Keratinocyte (primary cell): ENCODE measurements at regions not wholly inside any gene's neighbourhood (a gene's known extent, or its start where the extent isn't known, plus 50 kb on each side); places are given as distances from the start of the nearest gene placed in this dataset.

ENCODE experiments used
- DNase-seq: peaks from one replicate; pipeline ENCODE4 v3.0.0-alpha.2; 2011; ENCODE audit warnings: low read depth, missing footprints, low spot score
- FAIRE-seq: peaks from 2 replicates; lab custom pipeline; 2011; peaks lifted over from hg19 to GRCh38; lab: Jason Lieb, UNC
- H2AFZ ChIP-seq: 2 replicates; pipeline ENCODE4 v1.6.0; 2012; ENCODE audit warnings: low read length, control low read depth, inconsistent platforms; ENCODE audit not compliant: control insufficient read depth
- H3K27ac ChIP-seq: 2 replicates; pipeline ENCODE4 v1.5.1; 2011; ENCODE audit warnings: low read length; ENCODE audit not compliant: control insufficient read depth, insufficient read depth
- H3K27me3 ChIP-seq: 3 replicates; pipeline ENCODE4 v1.6.0; 2011; ENCODE audit warnings: low read length; ENCODE audit not compliant: control insufficient read depth, insufficient read depth; ENCODE audit errors: extremely low read depth
- H3K36me3 ChIP-seq, 2 experiments: 2 replicates in 1 of 2; 3 replicates in 1 of 2; pipeline ENCODE4 v1.5.1; 2011; ENCODE audit warnings: low read length in 2 of 2, mild to moderate bottlenecking in 1 of 2; ENCODE audit not compliant: control insufficient read depth in 2 of 2, insufficient read depth in 2 of 2; ENCODE audit errors: extremely low read depth in 1 of 2
- H3K4me1 ChIP-seq: 3 replicates; pipeline ENCODE4 v1.5.1; 2011; ENCODE audit warnings: low read length; ENCODE audit not compliant: control insufficient read depth, insufficient read depth; ENCODE audit errors: extremely low read depth
- H3K4me2 ChIP-seq: 3 replicates; pipeline ENCODE4 v1.6.0; 2011; ENCODE audit warnings: low read depth, low read length; ENCODE audit not compliant: control insufficient read depth, insufficient read depth; ENCODE audit errors: extremely low read depth
- H3K4me3 ChIP-seq, 3 experiments: fragments of 200-600 bp in 1 of 3; sonication (generic) in 1 of 3; 2 replicates in 2 of 3; 3 replicates in 1 of 3; pipeline ENCODE4 v1.5.1; 2011 to 2016; ENCODE audit warnings: low read length in 3 of 3, mild to moderate bottlenecking in 3 of 3, control low read depth in 2 of 3, inconsistent platforms in 1 of 3, low read depth in 1 of 3, mixed read lengths in 1 of 3, mixed run types in 1 of 3, moderate library complexity in 1 of 3; ENCODE audit not compliant: control insufficient read depth in 2 of 3, insufficient read depth in 2 of 3; ENCODE audit errors: extremely low read depth in 1 of 3
- H3K79me2 ChIP-seq: 2 replicates; pipeline ENCODE4 v1.6.0; 2012; ENCODE audit warnings: low read length; ENCODE audit not compliant: control insufficient read depth, insufficient read depth
- H3K9ac ChIP-seq: 3 replicates; pipeline ENCODE4 v1.6.0; 2011; ENCODE audit warnings: low read length; ENCODE audit not compliant: control insufficient read depth, insufficient read depth; ENCODE audit errors: extremely low read depth
- H3K9me1 ChIP-seq: 3 replicates; pipeline ENCODE4 v1.6.0; 2011; ENCODE audit warnings: low read length; ENCODE audit not compliant: control insufficient read depth, insufficient read depth; ENCODE audit errors: extremely low read depth
- H3K9me3 ChIP-seq: 2 replicates; pipeline ENCODE4 v1.5.1; 2012; ENCODE audit warnings: low read depth, low read length; ENCODE audit not compliant: control insufficient read depth
- H4K20me1 ChIP-seq: 3 replicates; pipeline ENCODE4 v1.6.0; 2011; ENCODE audit warnings: low read length; ENCODE audit not compliant: control insufficient read depth, insufficient read depth; ENCODE audit errors: extremely low read depth
- CTCF ChIP-seq, 3 experiments: IDR thresholded peaks in 1 of 3; conservative IDR thresholded peaks in 1 of 3; optimal IDR thresholded peaks in 1 of 3; 2 replicates in 2 of 3; 3 replicates in 1 of 3; pipeline versions ENCODE3 to v1.5.1; 2011; ENCODE audit warnings: low read length in 3 of 3, mild to moderate bottlenecking in 3 of 3, moderate library complexity in 2 of 3, control low read depth in 1 of 3, inconsistent platforms in 1 of 3; ENCODE audit not compliant: insufficient read depth in 2 of 3; ENCODE audit errors: extremely low read depth in 1 of 3
- EZH2 ChIP-seq: IDR thresholded peaks from one replicate; pipeline ENCODE4 v1.6.1; 2012; ENCODE audit warnings: inconsistent platforms, mild to moderate bottlenecking, low read length, moderate library complexity
- dilution Hi-C: fragments of 300-500 bp; cut with MboI; formaldehyde crosslinking; loops from one replicate; pipeline ENCODE4 v1.7.0; 2020; ENCODE audit warnings: low sequenced_read_pairs; ENCODE audit not compliant: extremely low pct_ligation_motif_present

GRCh38 chr1:81654657-81655056 is 146.1 kb upstream of the ADGRL2 start:
- TF ChIP-seq EZH2 (no peak), CTCF (optimal IDR thresholded peaks at IDR 0.05 in 1 of 3, IDR thresholded peaks at IDR 0.05 in 1 of 3, conservative IDR thresholded peaks at IDR 0.05 in 1 of 3; ENCODE audit: extremely low read depth in 1 of 3, insufficient read depth in 2 of 3, low read length in 3 of 3) (no peak)
- Histone ChIP-seq H3K36me3 (no peaks in the 10 kb centered on the region), H3K4me2 (no peak overlapping the region), H3K9me3 (no peaks in the 10 kb centered on the region), H3K9me1 (no peaks in the 10 kb centered on the region), H3K79me2 (no peaks in the 10 kb centered on the region), H4K20me1 (no peaks in the 10 kb centered on the region), H3K4me3 (no peak overlapping the region), H3K9ac (no peak overlapping the region), H2AFZ (no peak overlapping the region), H3K4me1 (no peaks in the 10 kb centered on the region), H3K27me3 (no peaks in the 10 kb centered on the region), H3K27ac (no peak overlapping the region)
- dilution Hi-C loops = no loop called here
- DNase-seq (no peak), FAIRE-seq (no peak)

- Histone ChIP-seq H3K36me3 (no peaks in the 10 kb centered on the region), H3K4me1 (no peaks in the 10 kb centered on the region), H3K27me3 (no peaks in the 10 kb centered on the region), H2AFZ (no peak overlapping the region), H3K79me2 (no peaks in the 10 kb centered on the region), H3K9me1 (no peaks in the 10 kb centered on the region), H3K27ac (no peak overlapping the region), H3K9ac (no peak overlapping the region), H4K20me1 (no peaks in the 10 kb centered on the region), H3K4me3 (no peak overlapping the region), H3K4me2 (no peak overlapping the region), H3K9me3 (no peaks in the 10 kb centered on the region)
- TF ChIP-seq EZH2 (no peak), CTCF (optimal IDR thresholded peaks at IDR 0.05 in 1 of 3, IDR thresholded peaks at IDR 0.05 in 1 of 3, conservative IDR thresholded peaks at IDR 0.05 in 1 of 3; ENCODE audit: extremely low read depth in 1 of 3, insufficient read depth in 2 of 3, low read length in 3 of 3) (no peak)
- no peak for DNase-seq
- no peak for FAIRE-seq
- dilution Hi-C loops = no loop called here
Observed at GRCh38 chr1:81654147-81654546, 146.6 kb upstream of the ADGRL2 start.
